ENCODE measurements at regions not wholly inside any gene's neighbourhood (a gene's known extent, or its start where the extent isn't known, plus 50 kb on each side); places are given as distances from the start of the nearest gene placed in this dataset.
"Not testable (repeated sequence)": the region's sequence is repeated elsewhere in the genome, so short reads cannot be mapped to it uniquely, and the experiment has no call there.

DNA sequence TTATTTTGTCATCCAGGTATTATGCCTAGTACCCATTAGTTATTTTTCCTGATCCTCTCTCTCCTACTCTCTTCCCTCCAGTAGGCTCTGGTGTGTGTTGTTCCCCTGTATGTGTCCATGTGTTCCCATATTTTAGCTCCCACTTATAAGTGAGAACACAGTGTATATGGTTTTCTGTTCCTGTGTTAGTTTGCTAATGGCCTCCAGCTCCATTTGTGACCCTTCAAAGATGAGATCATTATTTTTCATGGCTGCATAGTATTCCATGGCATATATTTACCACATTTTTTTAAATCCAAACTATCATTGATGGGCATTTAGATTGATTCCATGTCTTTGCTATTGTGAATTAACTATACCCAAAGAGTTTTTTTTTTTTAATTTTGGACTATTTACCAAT lies 1675.7 kb upstream of the B3GALT2 start:
- DNase-seq (ENCODE audit: insufficient read length, low spot score) (no peak), FAIRE-seq (no peak)

DNA sequence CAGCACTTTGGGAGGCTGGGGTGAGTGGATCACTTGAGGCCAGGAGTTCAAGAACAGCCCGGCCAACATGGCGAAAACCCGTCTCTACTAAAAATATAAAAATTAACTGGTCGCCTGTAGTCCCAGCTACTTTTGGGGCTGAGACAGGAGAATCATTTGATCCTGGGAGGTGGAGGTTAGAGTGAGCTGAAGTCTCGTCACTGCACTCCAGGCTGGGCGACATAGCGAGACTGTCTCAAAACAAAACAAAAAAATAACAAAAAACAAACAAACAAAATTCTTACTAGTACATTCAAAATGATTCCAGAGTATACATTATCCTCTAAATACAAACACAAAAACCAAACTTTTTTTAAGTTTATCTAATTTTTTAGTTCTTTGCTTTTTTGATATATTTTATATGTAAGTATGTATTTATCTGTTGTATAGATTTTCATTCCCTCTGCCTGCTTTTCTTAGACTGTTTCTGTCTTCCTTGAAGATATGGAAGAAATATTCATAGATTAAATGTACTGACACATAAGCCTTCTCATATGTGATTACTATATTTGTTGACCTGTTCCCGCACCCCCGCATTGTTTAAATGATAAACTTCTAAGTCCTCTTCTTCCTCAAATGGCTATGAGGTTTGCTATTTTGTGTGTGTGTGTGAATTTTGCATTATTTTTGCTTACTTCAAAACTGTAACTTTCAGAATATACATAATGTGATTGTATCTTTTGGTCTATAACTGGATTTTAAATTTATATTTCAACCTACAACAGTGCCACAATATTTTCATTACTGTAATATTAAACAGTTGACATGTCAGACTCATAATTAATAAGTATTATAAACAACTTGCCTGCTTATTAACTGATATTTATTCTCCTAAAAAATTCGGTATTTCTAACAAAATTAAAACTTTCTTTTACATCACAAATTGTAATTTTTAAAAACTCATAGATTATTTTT lies 1674.1 kb upstream of the B3GALT2 start:
- FAIRE-seq = no peak

DNA sequence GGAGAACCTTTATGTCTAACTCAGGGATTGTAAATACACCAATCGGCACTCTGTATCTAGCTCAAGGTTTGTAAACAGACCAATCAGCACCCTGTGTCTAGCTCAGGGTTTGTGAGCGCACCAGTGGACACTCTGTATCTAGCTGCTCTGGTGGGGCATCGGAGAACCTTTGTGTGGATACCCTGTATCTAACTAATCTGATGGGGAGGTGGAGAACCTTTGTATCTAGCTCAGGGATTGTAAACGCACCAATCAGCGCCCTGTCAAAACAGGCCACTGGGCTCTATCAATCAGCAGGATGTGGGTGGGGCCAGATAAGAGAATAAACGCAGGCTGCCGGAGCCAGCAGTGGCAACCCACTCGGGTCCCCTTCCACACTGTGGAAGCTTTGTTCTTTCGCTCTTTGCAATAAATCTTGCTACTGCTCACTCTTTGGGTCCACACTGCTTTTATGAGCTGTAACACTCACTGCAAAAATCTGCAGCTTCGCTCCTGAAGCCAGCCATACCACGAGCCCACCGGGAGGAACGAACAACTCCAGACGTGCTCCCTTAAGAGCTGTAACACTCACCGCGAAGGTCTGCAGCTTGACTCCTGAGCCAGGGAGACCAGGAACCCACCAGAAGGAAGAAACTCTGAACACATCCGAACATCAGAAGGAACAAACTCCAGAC lies 1673.2 kb upstream of the B3GALT2 start:
- DNase-seq (ENCODE audit: insufficient read length, low spot score); FAIRE-seq: not testable (repeated sequence)

More for the DNA sequence above, 1674.1 kb upstream of the B3GALT2 start:
- no peak for DNase-seq (ENCODE audit: insufficient read length, low spot score)

DNA sequence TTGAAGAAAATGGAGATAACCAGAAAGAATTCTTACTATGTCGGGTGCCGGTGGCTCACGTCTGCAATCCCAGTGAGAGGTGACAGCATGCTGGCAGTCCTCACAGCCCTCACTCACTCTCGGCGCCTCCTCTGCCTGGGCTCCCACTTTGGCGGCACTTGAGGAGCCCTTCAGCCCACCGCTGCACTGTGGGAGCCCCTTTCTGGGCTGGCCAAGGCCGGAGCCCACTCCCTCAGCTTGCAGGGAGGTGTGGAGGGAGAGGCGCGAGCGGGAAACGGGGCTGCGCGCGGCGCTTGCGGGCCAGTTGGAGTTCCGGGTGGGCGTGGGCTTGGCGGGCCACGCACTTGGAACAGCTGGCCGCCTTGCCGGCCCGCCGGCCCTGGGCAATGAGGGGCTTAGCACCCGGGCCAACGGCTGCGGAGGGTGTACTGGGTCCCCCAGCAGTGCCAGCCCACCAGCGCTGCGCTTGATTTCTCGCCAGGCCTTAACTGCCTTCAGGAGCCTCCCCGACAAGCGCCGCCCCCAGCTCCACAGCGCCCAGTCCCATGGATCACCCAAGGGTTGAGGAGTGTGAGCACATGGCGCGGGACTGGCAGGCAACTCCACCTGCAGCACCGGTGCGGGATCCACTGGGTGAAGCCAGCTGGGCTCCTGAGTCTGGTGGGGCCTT lies 1672.5 kb upstream of the B3GALT2 start:
- FAIRE-seq; DNase-seq (ENCODE audit: insufficient read length, low spot score): not testable (repeated sequence)

DNA sequence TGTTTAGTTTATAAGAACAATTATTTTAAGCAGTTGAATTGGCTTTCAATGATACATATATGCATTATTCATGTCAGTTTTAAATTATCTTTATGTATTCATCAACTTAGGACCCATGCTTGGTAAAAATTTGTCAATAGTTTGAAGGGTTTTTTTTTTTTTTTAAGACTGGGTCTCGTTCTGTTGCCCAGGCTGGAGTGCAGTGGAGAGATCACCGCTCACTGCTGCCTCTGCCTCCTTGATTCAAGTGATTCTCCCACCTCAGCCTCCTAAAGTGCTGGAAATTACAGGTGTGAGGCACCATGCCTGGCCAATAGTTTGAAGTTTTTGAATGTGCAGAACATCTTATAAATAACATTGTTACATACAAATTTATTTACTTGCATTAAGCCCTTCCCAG lies 1671.0 kb upstream of the B3GALT2 start:
- FAIRE-seq (no peak), DNase-seq (ENCODE audit: insufficient read length, low spot score) (no peak)

DNA sequence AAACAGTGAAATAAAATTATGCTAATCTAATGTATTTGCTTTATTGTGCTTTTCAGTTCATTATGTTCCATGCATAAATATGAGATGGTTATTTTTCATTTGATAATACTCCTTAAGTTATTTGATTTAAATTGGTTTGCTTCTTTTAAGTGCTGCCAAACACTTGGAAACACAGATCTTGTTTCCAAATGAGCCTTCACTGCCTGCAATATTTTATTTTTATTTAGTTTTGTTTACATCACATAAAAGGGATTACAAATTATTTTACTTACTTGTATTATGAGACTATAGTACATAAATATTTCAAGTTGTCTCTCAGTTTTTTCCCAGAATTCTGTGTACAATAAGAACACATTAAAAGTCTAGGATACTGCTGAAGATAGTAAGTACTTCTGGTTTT lies 1662.4 kb upstream of the B3GALT2 start:
- DNase-seq (ENCODE audit: insufficient read length, low spot score) (no peak), FAIRE-seq (no peak)

DNA sequence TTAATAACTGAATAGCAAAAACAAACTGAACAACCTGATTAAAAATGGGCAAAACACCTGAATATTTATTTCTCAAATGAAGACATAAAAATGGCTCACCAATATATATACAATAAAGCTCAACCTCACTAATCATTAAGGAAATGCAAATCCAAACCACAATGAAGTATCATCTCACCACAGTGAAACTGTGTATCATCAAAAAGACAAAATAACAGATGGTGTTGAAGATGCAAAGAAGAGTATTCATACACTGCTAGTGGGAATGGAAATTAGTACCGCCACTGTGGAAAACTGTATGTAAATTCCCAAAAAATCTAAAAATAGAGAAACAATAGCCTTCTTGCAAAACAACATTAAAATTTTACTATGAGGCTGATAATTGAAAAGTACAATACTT lies 1660.1 kb upstream of the B3GALT2 start:
- peak; percentile 72 for FAIRE-seq
- DNase-seq (ENCODE audit: insufficient read length, low spot score) = no peak

DNA sequence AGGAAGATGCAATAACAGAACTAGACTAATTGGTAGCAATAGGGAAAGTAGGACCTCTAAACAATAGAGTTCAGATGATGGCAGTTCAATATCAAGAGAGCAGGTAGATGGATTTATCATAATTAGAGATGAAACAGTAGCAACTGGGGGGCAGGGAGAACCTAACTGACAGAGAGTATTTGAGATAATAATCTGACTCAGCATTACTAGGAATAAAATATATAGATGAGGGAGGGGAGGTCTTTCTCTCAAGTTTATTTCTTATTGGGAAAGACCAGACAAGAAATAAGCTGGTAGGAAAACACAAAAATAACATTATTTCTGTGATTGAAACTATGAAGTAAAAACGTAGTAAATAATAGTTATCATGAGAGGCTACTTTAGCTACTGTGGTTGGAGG lies 1656.7 kb upstream of the B3GALT2 start:
- DNase-seq (ENCODE audit: insufficient read length, low spot score) (no peak), FAIRE-seq (no peak)

DNA sequence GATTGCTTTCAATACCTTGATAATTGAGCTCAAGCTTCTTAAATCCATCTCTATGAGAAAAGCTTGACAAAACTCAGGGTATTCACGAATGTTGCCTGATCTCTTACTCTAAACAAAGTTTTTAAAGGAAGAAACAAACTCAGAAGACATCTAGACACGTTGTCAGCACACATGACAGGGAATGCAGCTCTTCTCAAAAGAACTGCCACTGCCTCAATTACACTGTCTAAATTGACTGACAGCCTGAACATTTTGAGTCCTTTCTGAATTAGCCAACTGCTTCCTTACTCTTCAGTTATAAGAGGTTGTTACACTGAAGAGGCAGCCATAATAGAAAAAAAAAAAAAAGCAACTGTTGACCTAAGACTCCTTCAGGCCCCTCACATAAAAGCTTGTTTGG lies 1646.7 kb upstream of the B3GALT2 start:
- FAIRE-seq = no peak
- no peak for DNase-seq (ENCODE audit: insufficient read length, low spot score)

DNA sequence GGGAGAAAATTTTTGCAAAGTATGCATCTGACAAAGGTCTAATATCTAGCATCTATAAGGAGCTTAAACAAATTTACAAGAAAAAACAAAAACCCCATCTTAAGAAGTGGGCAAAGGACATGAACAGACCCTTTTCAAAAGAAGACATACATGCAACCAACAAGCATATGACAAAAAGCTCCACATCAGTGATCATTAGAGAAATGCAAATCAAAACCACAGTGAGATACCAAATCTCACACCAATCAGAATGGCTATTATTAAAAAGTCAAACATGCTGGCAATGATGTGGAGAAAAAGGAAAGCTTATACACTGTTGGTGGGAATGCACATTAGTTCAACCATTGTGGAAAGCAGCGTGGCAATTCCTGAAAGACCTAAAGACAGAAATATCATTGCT lies 1645.2 kb upstream of the B3GALT2 start:
- peak; percentile 66 for FAIRE-seq
- not testable (repeated sequence) for DNase-seq (ENCODE audit: insufficient read length, low spot score)

DNA sequence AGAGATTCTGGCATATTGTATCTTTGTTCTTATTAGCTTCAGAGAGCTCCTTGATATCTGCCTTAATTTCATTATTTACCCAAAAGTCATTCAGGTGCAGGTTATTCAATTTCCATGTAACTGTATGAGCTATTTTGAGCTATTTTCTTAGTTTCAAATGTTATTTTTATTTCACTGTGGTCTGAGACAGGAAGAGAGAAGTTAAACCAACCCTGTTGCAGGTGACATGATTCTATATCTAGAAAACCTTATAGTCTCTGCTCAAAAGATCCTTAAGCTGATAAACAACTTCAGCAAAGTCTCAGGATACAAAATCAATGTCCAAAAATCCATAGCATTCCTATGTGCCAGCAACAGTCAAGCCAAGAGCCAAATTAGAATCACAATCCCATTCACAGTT lies 1644.0 kb upstream of the B3GALT2 start:
- FAIRE-seq (peak; percentile 63), DNase-seq (ENCODE audit: insufficient read length, low spot score) (no peak)

DNA sequence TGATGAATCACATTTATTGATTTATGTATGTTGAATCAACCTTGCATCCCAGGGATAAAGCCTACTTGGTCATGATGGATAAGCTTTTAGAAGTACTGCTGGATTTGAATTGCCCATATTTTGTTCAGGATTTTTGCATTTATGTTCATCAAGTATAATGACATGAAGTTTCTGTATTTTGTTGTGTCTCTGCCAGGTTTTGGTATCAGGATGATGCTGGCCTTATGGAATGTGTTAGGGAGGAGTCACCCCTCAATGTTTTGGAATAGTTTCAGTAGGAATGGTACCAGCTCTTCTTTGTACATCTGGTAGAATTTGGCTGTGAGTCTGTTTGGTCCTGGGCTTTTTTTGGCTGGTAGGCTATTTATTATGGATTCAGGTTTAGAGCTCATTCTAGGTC lies 1643.1 kb upstream of the B3GALT2 start:
- FAIRE-seq (no peak), DNase-seq (ENCODE audit: insufficient read length, low spot score) (no peak)

DNA sequence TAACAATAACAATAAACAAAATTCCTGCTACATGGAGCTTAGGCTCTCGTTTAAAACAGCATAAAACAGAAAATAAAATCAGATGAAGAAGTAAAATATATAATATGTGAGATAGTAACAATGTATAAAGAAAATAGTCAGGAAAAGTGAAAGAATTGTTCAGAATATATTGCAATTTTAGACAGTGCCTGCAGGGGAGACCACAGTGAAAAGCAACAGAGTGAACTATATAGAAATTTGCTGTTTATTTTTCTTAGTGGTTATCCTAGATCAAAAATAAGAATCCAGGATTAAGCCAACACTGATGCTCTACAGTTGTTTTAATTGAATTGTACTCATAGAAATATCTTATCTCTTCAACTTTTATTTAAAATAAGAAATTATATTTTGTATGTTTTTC lies 1639.0 kb upstream of the B3GALT2 start:
- DNase-seq (ENCODE audit: insufficient read length, low spot score) (no peak), FAIRE-seq (no peak)

DNA sequence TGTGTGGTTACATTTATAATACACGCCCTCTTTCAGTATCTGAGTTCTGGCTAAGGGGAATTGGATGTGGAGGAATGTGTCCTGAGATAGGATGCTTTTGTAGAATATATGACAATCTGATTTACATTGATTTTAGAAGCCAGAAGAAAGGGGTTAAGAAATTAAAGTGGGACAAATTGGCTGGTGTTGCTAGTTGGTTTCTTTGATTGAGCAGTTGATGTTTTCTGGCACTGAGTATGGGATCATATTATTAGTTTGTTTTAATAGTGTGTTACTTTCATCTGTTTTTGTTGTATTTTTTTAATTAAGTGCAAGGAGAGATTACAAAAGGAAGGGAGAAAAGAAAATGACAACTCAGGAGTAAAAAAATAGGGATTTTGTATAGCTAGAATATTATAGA lies 1634.7 kb upstream of the B3GALT2 start:
- no peak for DNase-seq (ENCODE audit: insufficient read length, low spot score)
- no peak for FAIRE-seq

DNA sequence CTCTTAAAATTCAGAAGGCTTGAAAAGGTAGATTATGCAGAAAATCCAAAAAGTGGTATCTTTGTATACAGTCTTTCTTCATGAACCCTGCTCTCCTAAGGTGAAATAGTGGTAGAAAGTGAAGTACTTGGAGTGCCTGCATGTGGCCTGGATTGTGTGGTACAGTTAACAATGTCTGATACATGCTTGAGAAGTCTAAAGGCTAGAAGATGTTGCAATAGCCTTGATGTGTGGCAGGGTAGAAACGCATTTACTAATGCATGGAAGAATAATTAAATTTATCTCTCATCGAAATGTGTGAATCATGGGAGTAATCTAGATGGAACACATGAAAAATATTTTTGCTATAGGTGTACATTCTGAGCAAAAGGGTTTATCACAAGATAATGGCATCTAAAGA lies 1632.3 kb upstream of the B3GALT2 start:
- FAIRE-seq = no peak
- DNase-seq (ENCODE audit: insufficient read length, low spot score) = no peak

DNA sequence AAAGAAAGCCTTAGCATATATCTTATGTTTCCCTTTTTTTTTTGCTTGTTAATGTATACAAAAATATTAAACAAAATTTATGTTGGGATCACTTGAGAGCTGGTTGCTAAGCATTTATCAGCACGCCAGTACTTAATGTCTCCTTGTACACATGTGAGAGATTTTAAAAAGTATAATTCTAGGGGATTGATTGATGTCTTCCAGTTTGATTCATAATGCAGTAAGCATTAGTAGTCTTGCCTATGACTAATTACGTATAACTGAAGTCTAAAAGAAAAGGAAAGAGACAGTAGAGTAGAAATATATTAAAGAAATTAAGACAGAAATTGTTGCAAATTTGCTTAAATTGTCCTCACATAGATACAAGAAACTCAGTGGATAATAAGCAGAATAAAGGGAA lies 1630.4 kb upstream of the B3GALT2 start:
- DNase-seq (ENCODE audit: insufficient read length, low spot score) = no peak
- FAIRE-seq = no peak

DNA sequence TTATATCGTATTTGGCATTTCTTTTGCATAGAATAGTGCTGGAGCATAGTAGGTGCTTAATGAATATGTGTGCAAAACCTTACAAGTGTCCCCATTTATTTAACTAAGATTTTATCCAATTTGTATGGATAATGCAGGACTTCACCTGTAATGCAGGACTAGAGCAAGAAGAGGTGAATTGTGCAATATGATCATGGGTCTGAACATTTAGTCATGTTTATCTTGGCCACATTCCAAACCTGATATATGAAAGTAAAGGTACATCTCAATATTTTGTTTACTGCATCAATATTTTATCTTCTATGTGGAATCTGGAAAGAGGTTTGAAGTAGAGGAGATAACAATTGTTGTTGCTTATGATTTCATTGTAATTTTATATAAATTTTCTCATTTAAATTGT lies 1626.7 kb upstream of the B3GALT2 start:
- DNase-seq (ENCODE audit: insufficient read length, low spot score) = no peak

DNA sequence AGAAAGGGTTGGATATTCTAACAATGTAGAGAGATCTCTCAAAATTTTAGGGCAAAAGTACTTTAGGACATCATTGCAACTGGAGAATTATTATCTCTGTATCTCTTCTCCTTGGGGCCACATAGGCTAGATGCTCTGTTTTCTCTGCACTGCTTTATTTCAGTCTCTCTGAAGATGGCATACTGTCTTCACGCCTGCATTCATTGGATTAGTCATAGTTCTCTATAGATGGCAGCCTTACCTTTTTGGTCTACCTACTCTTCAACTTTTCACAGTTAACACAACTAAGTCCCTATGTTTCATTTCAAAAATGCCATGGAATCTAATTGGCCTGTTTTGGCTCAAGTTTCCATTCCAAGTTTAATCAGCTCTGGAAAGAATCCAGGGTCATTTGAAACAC lies 1623.3 kb upstream of the B3GALT2 start:
- no peak for DNase-seq (ENCODE audit: insufficient read length, low spot score)
- FAIRE-seq = no peak

More for the DNA sequence above, 1626.7 kb upstream of the B3GALT2 start:
- no peak for FAIRE-seq

DNA sequence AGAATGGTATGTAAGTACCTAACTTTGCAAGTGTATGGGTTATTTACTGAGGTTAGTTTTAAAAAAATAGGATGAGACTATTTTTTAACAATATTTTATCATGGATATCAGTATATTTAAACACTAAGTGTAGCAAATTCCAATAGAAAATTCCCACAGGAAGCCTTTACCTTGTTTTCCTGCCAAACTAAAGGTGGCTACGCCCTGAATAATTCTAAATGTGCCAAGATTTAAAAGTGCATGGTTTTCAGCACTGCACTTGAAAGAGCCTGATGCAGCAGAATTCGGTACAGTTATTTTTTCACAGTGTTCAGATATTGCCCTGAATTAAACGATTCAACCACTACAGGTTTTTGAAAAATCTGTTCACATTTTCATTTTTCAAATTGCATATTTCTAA lies 1622.8 kb upstream of the B3GALT2 start:
- DNase-seq (ENCODE audit: insufficient read length, low spot score) (no peak), FAIRE-seq (no peak)

DNA sequence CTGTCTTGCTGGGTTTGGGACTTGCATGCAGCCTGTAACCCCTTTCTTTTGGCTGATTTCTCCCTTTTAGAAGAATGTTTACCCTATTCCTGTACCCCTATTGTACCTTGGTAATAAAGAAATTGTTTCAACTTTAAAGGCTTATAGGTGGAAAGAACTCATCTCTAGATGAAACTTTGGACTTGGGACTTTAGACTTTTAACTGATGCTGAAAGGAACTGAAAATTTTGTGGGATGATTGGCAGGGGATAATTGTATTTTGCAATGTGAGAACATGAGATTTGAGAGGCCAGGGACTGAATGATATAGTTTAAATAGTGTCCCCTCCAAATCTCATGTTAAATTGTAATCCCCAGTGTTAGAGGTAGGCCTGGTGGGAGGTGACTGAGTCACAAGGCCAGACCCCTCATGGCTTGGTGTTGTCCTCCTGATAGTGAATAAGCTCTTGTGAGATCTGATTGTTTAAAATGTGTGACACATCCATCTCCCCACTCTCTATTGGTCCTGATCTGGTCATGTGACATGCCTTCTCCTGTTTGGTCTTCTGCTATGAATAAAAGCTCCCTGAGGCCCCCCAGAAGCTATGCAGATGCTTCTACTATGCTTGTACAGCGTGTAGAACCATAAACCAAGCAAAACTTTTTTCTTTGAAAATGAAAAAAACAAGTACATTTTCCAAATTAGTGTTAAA lies 1621.3 kb upstream of the B3GALT2 start:
- DNase-seq (ENCODE audit: insufficient read length, low spot score) = no peak
- FAIRE-seq = no peak

DNA sequence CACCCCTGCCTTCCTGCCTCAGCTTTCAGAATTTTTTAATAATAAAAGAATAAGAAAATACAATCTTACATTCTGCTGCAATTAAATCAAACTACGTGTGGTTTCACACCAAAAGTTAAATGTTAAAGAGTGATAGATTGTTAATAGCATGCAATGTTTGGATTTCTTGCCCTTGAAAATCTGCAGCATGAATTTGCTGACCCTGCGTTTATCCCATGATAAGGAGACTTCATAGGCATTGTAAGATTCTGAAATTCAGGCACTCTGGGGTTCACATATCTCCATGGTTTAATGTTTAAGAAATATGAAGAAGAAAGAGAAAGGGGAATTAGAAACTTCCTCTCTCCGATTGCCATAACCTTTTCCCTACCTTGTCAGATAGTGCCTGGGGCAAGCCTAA lies 1616.2 kb upstream of the B3GALT2 start:
- FAIRE-seq (no peak), DNase-seq (ENCODE audit: insufficient read length, low spot score) (no peak)

All from GM19239 (cell line).